Fibroblast of skin of back (primary cell): ENCODE measurements at regions not wholly inside any gene's neighbourhood (a gene's known extent, or its start where the extent isn't known, plus 50 kb on each side); places are given as distances from the start of the nearest gene placed in this dataset.
"Not testable (repeated sequence)": the region's sequence is repeated elsewhere in the genome, so short reads cannot be mapped to it uniquely, and the experiment has no call there.

Experiments used
- DNase-seq: peaks from one replicate; pipeline ENCODE4 v3.0.0-alpha.2; 2013

DNA sequence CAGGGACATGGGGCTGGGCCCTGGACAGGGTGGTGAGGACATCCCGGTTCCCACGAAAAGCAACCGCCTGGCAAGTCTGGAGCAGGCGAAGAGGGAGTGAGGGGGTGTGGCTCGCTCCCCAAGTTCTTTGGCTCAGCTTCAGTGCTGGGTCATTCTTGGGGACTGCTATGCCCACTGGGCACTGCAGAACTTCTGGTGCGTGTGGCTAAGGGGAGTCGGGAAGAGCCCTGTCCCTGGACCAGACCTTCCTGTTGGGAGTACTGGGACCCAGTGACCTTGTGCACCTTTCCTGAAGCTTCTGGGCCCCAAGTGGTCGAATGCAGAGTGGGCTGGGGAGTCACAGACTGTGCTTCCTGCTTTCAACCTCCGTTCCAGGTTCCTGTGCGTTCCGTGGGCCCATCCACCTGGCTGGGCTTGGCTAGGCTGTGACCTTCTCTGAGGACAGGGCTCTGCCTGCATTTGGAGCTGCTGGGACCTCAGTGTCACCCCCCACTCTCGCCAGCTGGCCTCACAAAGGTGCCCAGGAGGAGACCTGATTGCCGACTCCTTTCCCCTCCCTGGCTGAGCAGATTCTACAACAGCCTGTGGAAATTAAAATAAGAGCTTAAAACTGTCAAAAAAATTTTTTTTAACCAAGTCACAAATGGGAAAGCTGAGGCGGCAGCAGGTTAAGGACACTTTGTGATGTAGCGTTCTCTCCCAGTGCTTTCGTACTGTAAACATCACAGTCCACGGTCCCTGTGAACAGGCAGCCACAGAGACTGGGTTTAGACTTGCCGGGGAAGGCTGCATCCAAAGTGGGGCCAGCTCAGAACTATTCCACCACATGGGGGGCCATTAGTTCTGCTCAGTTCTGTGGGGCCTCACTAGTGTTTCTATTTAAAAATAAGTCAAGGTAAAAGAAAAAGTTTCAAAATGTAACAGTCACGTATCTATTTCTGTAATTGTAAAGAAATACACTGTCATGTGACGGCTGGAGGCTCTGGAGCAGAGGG, 63.8 kb upstream of the WNT7B start:
- no peak for DNase-seq

DNA sequence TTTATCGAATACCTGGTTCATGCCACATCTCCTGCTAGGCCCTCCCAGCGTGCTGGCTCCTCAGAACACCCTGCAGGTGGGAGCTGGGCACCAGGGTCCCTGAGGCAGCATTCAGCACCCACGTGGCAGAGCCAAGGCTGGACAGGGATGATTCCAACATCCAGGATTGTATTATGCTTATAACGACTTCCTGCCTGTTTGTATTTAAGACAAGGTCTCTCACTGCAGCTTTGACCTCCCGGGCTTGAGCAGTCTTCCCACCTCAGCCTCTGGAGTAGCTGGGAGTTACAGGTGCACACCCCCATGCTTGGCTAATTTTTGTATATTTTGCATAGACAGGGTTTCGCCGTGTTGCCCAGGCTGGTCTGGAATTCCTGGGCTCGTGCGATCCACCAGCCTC, 64.7 kb upstream of the WNT7B start:
- no peak for DNase-seq

DNA sequence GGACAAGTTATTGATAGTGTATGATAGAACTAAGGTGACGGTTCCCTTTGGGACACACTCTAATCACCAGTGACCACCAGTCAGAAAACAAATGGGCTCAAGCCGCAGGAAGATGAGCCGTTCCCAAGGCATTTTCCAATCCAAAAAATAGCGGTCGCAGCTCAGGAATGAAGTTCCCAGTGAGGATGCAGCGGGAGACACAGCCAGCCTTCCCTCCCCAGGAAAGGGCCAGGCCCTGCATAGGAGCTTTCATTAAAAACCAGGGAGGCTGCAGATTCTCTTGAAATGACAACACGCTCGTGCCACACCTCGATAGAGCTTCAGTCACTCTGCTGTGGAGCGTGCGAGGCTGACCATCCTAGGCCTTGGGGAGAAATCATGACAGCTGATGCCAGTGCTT, 65.8 kb upstream of the WNT7B start:
- peak; percentile 81 for DNase-seq

DNA sequence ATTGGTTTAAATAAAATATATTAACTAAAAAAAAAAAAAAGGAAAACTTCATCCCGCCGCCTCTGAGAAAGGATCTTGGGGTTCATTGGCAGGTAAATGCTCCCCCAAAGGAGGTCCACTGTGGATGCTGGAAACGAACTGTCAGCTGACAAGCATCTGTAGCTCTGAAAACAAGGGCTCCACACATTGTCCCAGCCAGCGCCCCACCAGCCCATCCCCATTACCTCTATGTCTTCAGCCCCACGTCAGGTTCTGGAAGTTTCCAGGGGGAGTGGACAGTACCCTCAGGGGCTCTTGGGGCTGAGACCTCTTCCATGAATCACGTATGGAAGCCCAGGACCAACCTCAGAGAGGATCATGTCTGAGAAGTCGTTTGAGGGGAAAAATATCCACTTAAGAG, 66.4 kb upstream of the WNT7B start:
- no peak for DNase-seq

DNA sequence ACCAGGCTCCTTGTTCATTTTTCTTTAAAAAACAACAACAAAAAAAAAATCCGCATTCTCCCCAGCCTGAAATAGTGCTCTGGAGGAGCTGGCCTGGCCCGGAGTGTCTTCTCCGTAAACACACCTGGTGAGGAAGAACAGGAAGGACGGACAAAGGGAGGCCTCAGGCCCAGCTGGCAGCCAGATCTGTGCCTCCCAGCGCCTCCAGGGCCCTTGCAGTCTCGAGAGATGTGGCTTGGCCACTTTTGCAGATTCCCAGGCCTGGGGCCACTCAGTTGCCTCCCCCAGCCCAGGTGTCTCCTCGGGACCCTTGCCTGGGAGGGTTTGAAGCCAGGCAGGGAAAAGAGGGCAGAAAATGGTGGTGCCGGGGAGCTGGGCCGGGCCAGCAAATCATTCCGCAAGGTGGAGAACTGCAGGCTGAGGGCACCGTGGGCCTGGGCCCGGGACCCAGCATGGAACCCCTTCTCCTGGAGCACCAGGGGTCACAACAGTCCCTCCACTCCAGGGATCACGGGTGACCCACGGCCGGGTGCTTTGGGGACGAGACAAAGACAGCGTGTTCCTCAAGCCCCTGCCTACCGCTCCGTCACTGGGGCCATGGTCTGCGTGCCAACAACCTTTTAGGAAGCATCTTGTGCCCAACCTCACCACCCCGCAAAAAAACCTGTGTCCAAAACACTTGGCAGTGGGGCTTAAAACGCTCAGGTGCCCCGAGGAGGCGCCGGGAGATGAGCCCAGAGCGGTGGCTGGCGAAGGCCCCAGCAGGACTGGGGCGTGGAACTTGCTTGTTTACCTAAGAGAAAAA, 67.1 kb upstream of the WNT7B start:
- DNase-seq: peak; percentile 34

DNA sequence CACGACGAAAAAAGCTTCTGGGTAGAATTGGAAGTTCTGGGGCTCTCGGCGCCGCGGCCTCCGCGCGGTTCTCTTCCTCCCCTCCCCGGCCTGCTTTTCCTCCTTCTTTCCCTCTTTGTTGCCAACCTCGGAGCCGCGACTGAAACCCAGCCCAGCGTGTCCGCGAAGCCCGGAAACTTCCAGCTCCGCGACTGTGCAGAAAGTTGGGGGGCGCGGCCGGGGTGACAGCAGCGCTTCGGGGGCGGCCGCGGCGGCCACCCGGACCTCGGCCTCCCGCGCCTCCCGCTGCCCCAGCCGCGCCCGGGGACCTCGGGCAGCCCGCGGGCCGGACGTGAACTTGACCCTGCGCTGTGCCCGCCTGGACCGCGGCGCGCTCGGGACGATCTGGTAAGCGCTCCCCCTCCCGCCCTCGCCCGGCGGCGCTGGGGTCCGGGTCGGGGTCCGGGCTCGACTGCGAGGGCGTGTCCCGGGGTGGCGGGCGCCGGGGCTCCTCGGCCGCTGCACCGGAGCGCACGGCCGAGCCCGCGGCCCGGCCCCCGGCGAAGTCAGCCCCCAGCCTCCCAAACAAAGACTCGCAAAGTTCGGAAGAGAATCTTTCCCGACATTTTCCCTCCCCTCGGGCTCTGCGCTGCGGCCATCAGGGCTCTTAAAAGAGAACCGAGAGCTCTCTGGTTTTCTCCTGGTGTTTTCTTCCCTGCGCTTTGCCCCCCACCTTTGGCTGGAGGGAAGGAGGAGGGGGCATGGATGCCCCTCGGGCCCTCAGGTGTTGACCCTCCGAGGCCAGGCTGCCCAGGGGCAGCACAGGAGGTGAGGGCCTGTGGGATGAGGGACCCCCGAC, 67.9 kb upstream of the WNT7B start:
- peak; percentile 50 for DNase-seq

DNA sequence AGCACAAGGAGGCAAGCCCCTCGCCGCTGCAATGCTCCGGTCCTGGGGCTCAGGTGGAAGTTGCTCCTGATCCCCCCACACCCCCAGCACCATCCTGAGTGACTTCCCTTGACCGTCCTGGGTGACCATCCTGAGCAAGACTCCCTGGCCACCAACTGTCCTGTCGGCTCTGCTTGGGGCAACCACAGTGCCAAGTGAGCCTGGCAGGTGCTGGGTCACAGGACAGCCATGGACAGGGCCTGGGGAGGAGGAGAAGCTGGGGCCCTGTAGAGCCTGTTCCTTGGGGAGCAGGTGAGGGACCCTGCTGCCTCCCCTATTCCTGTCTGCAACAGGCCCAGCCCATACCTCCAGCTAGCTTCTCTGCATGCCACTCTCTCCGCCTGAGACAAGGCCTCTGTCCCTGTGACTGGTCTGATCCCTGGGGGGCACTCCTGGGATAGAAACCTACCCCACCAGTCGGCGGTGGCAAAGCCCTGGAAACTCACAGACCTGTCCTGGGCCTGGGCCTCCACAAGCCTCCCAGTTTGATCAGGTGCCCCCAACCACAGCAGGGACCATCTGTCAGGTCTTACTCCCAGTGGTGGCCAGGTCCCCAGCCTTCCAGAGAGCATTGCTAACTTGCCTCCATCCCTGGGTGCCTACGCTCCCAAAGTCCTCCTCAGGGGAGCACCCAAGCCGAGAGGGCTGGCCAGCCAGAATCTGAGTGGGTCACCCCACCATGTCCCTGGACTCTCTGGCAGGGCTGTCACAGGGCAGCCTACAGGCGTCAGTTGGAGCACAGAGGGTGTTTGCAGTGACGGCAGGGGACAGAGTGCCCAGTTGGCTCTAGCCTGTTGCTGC, 68.7 kb upstream of the WNT7B start:
- DNase-seq: no peak

DNA sequence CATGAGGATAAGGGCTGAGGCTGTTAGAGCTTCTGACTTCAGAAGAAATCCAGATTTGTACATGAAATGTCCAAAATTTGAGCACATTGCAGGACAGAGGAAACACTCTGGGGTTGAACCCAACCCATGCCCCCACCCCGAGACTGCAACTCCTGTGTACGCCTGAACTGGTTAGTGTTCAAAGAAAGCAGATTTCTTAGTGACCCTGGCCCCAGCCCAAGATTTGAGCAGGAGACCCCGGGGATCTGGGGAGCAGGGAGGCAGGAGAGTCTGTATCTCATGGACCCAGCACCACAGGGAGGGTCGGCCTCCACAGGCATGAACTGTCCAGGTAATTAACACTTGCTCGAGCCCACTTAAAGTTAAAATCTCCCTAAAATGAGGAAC, 69.3 kb upstream of the WNT7B start:
- DNase-seq: no peak

DNA sequence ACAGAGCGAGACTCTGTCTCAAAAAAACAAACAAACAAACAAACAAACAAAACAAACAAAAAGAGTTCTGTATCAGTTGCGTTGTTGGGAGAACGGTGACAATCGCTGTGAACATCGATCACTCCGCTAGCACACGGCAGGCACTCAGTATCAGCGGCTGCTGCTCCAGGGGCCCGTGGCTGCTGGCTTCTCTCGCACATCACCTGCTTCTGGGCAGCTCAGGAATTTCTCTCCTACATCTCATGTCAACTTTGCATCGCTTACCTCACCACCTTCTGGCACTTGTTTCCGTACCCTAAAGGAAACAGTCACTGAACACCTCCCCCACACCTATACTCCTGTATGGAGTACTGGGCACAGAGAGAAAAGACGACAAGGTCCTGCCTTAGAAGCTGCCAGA, 70.3 kb upstream of the WNT7B start:
- DNase-seq: no peak

DNA sequence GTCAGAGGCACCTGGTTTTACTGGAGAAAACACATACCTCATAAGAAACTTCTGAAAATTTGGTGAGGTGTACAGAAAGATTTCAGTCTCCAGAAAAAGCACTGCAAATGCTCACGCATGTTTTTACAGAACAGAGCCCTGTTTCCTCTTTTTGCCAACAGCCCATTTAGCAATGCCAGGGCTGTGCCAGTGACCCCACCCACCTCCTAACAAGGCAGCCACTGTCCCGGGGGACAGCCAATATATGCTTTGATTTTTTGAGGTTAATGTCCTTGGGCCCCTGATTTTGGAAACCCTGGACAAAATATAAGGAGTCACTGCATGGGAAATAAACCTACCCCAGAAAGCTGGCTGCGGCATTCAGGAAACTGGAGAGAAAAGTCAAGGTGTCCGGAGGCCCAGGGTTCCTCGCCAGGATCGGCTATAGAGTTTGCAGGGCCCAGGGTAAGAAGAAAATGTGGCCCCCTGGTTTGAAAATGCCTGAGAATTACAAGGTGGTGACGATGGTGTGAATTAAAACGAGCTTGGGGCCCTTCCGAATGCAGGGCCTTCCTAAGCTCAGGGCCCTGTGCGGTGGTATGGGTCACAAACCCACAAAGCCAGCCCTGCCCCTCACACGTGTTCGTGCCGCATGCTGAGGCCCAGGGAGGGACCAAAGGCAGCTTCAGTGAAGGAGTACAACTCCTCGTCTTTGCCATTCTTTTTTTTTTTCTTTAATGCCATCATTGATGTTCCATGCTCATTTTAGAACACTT, 71.1 kb upstream of the WNT7B start:
- DNase-seq: peak; percentile 30

DNA sequence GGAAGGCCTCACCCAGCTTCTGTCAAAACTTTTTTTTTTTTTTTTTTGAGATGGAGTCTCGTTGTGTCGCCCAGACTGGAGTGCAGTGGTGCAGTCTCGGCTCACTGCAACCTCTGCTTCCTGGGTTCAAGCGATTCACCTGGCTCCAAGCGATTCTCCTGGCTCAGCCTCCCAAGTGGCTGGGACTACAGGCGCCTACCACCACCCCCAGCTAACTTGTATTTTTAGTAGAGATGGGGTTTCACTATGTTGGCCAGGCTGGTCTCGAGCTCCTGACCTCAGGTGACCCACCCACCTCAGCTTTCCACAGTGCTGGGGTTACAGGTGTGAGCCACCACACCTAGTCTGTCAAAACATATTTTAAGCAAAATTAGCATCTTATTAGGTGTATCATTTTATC, 71.7 kb upstream of the WNT7B start:
- not testable (repeated sequence) for DNase-seq

DNA sequence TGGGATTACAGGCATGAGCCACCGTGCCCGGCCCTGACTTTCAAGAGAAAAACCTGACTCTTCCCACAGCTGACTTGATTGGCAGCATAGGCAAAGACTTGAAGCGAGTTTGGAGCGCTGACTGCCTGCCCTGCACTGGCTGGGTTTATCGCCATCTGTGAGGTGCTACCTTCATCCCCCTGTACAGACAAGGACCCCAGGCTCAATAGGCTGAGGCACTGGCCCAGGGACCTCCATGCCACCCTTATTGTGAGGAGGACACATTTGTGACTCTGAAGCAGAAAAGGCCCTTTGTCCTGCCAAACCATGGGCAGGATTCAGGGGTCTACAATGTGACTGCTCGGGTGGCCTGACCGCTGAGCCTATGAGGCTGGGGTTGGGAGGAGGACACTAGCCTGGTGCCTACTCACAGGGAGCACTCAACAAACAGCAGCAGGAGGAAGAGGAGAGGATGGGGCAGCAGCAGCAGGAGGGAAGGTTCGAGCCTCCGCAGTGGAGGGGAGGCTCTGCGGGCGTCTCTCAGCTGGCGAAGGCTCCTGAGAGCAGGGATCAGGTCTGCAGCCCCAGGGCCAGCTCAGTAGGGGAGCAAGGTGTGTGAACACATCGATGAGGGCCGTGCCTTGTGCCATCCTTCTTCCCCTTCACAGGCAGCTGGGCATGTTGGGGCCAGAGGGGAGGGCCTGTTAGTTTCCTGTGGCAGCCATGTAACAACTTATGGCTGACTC, 72.9 kb upstream of the WNT7B start:
- DNase-seq: no peak

DNA sequence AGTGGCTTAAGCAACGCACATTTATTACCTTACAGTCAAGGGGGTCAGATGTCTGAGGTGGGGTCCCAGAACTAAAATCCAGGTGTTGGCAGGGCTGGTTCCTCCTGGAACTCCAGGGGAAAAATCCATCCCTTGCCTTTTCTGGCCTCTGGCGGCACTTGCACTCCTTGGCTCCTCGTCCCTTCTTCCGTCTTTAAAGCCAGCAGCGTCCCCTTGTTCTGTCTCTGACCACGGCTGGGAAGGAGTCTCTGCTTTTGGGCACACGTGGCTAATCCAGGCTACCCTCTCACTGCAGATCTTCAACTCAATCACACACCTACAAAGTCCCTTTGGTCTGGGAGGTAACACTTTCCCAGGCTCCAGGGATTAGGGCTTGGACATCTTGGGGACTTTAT, 73.5 kb upstream of the WNT7B start:
- no peak for DNase-seq

DNA sequence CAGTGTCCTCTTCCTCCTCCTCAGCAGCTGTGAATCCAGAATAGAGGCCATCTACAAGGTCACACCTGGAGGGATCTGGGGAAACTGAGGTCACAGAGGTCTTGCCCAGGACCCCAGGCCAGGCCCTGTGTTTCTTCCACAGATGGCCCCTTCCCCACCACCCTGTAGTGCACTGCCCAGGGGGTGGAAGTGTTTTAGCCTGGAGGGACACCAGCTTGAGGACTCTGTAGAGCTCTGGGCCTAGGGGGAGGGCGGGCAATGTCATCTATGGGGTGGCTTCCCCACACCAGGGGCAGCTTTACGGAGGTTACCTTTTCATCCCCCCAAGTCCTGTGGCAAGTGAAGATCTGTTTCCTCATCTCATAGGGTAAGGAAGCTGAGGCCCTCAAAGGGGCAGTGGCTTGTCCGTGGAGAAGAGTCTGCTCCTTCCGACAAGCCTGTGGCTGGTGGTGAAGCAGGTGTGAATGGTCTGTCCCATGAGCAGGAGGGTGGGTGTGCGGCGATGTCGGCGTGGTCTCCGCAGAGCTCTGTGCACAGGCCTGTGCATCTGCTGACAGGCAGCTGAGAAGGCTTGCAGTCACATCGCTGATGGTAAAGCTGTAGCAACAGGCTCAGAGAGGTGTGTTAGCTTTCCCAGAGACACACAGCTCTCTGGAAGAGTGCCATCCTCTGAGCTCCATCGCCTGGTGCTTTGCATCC, 74.1 kb upstream of the WNT7B start:
- no peak for DNase-seq

DNA sequence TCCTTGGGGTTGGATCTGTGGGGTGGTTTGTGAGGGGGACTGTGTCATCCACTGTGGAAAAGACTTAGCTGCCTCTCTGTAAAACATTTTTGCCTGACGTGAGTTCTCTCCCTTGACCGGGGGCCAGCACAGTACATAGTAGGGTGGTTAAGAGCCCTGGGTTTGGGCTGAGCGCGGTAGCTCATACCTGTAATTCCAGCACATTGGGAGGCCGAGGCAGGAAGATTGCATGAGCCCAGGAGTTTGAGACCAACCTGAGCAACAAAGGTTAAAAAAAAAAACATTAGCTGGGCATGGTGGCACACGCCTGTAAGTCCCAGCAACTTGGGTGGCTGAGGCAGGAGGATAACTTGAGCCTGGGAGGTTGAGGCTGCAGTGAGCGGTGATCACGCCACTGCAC, 74.7 kb upstream of the WNT7B start:
- no peak for DNase-seq

DNA sequence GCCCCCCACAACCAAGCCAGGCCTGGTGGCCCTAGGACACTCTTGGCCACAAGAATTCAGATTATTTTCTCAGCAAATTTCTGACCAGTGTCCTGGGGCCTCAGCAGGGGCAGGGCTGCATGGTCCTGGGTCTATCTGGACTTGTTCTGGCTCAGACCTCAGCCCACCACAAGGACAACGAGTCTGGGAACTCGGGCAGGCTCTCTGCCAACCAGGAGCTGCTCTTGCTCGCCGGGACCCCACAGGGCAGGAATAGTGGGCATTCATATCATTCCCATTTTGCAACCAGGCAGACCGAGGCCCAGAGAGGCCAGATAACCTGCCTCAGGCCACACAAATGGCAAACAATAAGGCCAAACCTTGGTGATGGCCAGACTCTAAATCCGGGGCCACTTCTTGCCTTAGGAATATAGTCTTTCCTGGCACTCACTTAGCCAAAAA, 75.4 kb upstream of the WNT7B start:
- DNase-seq: no peak

DNA sequence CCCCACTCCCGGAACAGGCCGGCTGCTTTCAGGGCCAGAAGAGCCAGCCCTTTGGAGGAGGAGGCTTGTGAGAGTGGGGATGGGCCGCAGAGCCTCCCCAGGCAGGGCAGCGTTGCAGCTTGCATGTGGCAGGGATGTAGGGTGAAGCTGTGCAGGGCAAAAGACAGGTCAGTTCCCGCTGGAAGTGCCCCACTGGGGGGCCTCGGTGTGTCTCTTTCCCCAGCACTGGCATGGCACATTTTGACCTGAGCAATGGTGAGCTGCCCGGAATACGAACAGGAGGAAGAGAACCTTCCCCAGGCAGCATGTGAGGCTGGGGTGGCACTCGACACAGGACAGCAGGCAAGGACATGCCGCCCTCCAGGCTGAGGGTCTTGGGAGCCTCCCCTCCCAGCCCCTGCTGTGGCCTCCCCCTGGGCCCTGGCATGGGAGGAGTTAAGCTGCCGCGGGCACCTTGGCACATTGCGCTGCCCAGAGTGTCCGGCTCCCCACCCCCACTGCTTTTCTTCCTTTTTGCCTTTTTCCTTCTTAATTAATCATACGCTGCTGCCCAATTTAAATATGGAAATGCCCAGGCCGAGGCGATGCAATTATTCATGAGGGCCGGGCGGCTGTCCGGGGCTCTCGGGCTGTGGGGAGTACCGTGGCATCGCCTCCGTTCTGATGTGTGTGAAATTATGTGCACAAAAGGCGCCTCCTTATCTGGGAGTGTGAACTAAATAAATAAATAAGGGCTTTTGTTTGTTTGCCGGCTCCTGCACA, 76.0 kb upstream of the WNT7B start:
- DNase-seq: peak; percentile 42

DNA sequence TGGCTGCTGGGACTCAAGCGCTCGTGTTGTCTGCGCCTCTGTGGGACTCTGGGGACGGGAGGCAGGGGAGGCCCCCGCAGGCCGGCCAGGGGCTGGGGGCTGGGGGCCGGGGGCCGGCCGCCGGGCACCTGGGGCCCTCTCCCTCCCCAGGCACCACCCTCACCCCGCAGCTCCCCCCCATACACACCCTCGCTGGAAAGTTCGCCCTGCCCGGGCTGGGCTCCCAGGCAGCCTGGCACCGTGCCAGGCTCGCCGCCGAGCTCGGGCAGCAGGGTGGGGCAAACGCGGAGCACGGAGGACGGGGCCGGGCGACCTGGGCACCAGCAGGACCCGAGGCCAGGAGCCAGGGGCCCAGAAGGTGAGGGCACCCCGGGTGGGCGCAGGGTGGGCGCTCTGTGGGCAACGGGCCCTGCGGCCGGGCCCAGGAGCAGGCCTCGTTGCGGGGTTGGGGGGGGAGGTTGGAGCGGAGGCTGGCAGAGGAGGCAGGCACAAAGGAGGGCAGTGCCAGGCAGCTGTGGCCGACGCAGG, 76.7 kb upstream of the WNT7B start:
- DNase-seq: peak; percentile 70
